Epithelial cell of esophagus (primary cell): ENCODE measurements at regions not wholly inside any gene's neighbourhood (a gene's known extent, or its start where the extent isn't known, plus 50 kb on each side); places are given as distances from the start of the nearest gene placed in this dataset.

Experiments used
- DNase-seq: peaks from one replicate; pipeline ENCODE4 v3.0.0; 2010; ENCODE audit warnings: low read depth
- H3K4me3 ChIP-seq: 2 replicates; pipeline ENCODE4 v1.5.1; 2011; ENCODE audit warnings: mild to moderate bottlenecking, low read length, control low read depth
- CTCF ChIP-seq: IDR thresholded peaks from 2 replicates; pipeline ENCODE4 v1.5.1; 2011; ENCODE audit warnings: low read depth, mild to moderate bottlenecking, low read length, control low read depth, inconsistent platforms; ENCODE audit not compliant: insufficient read depth; ENCODE audit errors: missing control alignments

GRCh38 chr3:36282766-36283165, 97.5 kb upstream of the STAC start:
- DNase-seq = no peak
- no peak overlapping the region for H3K4me3 ChIP-seq
- TF ChIP-seq CTCF = no peak

- no peak for DNase-seq
- no peak for TF ChIP-seq CTCF
- no peak overlapping the region for H3K4me3 ChIP-seq
Observed at GRCh38 chr3:36295296-36295695, 85.0 kb upstream of the STAC start.

- H3K4me3 ChIP-seq = no peak overlapping the region
- peak; percentile 13 for DNase-seq
- TF ChIP-seq CTCF = no peak
Observed at GRCh38 chr3:36297195-36297594, 83.1 kb upstream of the STAC start.

GRCh38 chr3:36298188-36298587, 82.1 kb upstream of the STAC start:
- no peak for DNase-seq

GRCh38 chr3:36302158-36302509, 78.2 kb upstream of the STAC start:
- H3K4me3 ChIP-seq = no peak overlapping the region
- DNase-seq = no peak
- TF ChIP-seq CTCF = no peak

More at GRCh38 chr3:36298188-36298587, 82.1 kb upstream of the STAC start:
- no peak overlapping the region for H3K4me3 ChIP-seq
- TF ChIP-seq CTCF = no peak

- DNase-seq = peak; percentile 4
- TF ChIP-seq CTCF = no peak
- no peak overlapping the region for H3K4me3 ChIP-seq
Observed at GRCh38 chr3:36302626-36303025, 77.7 kb upstream of the STAC start.

GRCh38 chr3:36303286-36303685, 77.0 kb upstream of the STAC start:
- DNase-seq = no peak
- TF ChIP-seq CTCF = no peak
- no peak overlapping the region for H3K4me3 ChIP-seq
